Left hindlimb (tissue), 1 donor: ENCODE measurements at regions not wholly inside any gene's neighbourhood (a gene's known extent, or its start where the extent isn't known, plus 50 kb on each side); places are given as distances from the start of the nearest gene placed in this dataset.
"Not testable (repeated sequence)": the region's sequence is repeated elsewhere in the genome, so short reads cannot be mapped to it uniquely, and the experiment has no call there.

Experiments used
- DNase-seq: peaks from one replicate; pipeline ENCODE4 v3.0.0-alpha.2; 2018

DNA sequence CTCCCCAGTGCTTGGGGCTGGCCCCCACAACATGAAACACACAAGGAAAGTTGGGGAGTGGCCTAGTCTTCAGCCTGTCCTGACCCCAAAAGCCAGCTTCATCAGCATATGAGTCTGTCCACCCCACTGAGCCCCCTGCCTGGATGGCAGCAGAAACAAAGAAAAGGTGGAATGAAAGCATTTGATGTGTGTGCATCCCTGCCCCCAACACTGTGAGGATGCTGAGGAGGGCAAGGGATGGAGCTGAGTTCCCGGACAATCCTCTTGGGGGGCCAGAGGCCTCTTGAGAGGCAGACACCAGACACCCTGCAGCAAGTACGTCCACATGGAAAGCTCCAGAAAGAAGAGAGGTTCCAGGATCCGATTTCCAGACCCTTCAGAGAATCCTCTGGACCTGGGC is 113.5 kb upstream of the PPP1R26 start:
- no peak for DNase-seq

GRCh38 chr9:135369412-135369990 is 110.1 kb upstream of the PPP1R26 start:
- DNase-seq = no peak

GRCh38 chr9:135370411-135371375 is 108.9 kb upstream of the PPP1R26 start:
- DNase-seq = no peak

DNA sequence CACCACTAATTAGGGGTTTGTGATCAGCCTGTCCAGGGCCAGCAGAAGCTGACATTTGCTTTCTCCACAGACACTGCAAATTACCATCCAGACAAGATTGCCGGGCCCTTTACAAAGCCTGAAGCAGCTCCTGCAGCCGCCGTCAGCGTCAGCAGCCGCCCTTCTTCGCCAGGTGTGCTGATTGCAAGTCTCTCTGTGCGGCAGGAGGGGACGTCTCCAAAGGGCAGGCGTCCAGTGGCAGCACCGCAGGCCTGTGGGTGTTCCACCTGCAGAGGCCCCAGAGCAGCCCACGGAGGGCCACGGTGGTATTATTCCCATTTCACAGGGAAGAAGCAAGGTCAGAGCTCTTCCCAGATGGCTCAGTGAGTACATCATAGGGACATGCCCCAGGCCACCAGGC is 108.0 kb upstream of the PPP1R26 start:
- DNase-seq = no peak

DNA sequence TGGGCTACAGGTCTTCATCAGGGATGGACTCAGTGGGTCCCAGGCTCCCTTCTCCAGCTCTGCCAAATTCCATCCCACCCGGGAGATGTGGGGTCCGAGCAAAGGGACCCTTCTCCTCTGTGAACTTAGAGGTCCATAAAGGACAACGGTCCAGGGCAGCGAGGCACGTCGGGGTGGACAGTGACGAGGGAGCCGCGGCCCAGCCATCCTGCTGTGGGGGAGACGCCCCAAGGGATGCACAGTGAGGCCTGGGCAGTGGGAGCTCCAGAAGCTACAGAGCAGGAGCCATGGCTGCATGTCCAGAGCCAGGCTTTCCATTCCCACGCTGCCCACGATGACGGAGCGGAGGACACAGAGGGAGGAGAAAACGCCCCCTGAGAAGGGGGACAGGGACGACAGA is 107.5 kb upstream of the PPP1R26 start:
- no peak for DNase-seq

GRCh38 chr9:135372501-135373008 is 107.0 kb upstream of the PPP1R26 start:
- DNase-seq = no peak

DNA sequence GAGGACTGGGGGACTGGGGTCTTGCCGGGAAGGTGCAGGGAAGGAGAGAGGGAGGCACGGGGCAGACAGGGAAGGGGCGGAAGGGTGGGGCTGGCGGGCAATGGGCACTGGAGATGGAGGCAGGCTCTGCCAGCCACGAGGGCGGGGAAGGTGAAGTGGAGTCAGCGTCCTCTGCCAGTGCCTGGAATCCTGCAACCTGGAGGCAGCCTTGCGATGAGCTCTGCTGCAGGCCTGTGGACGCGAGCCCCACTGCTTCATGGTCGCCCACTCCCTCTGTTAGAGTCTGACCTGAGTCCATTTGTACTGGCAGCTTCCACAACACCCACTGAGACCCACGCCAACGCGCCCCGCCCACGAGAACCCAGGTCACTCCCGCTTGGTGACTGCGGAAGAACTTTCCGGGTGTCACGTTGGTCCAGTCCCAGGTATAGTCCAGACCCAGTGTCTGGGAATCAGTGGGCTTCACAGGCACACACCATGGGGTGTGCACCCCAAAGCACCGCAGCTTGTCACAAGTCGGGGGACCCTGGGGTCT is 106.4 kb upstream of the PPP1R26 start:
- no peak for DNase-seq

DNA sequence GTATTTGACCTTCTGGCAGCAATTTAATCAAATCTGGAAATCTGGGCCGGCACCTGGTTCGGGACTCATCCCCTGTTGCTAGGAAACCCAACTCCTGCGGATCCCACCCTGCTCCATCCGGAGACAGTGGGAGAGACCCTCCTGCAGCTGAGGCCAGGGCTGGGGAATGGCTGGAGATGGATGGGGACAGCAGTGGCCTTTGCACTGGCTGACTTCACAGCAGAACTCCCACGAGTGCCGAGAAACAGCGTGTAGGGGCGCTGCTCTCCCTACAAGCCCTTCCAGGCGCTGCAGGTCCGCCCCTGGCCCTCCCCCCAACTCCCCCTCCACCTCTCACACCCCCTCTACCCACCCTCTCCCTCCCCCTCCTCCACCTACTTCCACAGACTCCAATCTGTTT is 105.8 kb upstream of the PPP1R26 start:
- DNase-seq = no peak

DNA sequence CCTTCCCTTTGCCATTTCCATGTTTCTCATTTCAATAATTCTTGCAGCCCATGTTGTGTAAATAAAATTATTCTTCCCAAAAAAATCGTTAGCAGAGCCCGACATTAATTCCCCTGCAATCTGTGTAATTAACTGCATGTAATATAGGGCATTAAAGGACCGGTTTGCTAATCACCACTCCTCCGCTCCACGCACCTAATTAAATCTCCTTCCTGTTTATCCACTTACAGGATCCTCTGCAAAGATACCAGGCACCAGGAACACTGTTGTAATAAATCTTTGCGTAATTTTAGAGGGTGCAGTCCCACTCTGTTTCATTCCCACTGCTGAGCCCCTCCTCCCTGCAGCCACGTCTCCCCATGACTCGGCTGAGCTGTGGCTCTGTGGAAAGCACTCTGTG is 105.0 kb upstream of the PPP1R26 start:
- DNase-seq = no peak

GRCh38 chr9:135375001-135375400 is 104.6 kb upstream of the PPP1R26 start:
- no peak for DNase-seq

- no peak for DNase-seq
Observed at GRCh38 chr9:135376511-135377265, 102.9 kb upstream of the PPP1R26 start.

DNA sequence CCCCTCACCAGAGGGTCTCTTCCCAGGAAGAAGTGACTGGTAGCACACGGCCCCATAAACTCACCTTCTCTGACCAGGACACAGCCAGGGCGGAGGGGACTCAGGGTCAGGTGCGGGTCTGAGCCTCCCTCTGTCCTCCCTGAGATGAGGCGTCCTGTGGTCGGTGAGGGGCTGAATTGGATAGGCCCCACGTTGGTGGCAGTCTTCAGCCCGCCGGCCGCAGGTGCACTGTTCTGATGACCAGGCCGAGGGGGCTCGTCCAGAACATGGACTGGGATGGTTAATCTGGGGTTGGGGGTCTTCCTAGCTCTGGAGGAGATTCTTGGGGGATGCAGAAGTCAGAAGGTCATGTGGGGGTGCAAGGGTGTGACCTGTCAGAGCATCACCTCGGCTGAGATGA is 102.2 kb upstream of the PPP1R26 start:
- DNase-seq = no peak

GRCh38 chr9:135378751-135379150 is 100.8 kb upstream of the PPP1R26 start:
- no peak for DNase-seq

- no peak for DNase-seq
Observed at GRCh38 chr9:135379540-135380267, 99.9 kb upstream of the PPP1R26 start.

DNA sequence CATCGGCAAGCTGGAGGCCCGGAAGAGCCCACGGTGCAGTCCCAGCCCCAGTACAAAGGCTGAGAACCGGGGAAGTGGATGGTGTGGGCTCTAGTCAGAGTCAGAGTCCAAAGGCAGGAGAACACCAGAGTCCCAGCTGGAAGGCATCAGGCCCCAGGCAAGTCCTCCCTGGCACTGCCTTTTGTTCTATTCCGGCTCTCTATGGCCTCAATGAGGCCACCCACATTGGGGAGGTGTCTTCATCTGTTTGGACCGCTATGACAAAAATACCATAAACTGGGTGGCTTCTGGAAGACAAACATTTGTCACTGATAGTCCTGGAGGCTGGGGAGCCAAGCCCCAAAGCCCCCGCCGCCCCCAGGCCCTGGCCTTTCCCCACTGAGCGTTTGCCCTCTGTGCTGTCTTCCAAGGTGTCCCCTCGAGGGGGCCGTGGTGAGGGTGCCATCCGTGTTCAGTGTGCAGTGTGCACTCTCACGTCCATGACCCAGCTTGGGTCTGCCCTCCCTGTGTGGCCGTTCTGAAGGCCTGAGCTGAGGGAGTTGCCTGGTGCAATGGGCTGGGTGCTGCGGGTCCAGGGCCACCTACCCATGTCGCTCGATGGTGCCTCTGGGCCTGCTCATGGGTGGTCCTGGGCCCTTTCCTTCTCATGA is 99.1 kb upstream of the PPP1R26 start:
- DNase-seq = no peak

GRCh38 chr9:135381762-135382310 is 97.7 kb upstream of the PPP1R26 start:
- no peak for DNase-seq

GRCh38 chr9:135384226-135384625 is 95.4 kb upstream of the PPP1R26 start:
- DNase-seq = no peak

DNA sequence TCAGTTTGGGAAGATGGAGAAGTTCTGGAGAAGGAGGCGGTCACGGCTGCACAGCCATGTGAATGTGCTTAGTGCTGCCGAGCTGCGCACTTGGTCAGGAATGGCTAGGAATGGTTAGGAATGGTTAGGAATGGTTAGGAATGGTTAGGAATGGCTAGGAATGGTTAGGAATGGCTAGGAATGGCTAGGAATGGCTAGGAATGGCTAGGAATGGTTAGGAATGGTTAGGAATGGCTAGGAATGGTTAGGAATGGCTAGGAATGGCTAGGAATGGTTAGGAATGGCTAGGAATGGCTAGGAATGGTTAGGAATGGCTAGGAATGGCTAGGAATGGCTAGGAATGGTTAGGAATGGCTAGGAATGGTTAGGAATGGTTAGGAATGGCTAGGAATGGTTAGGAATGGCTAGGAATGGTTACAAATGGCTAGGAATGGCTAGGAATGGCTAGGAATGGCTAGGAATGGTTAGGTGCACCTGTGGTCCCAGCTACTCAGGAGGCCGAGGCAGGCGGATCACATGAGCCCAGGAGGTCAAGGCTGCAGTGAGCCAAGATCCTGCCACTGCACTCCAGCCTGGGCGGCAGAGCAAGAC is 94.7 kb upstream of the PPP1R26 start:
- DNase-seq = not testable (repeated sequence)

DNA sequence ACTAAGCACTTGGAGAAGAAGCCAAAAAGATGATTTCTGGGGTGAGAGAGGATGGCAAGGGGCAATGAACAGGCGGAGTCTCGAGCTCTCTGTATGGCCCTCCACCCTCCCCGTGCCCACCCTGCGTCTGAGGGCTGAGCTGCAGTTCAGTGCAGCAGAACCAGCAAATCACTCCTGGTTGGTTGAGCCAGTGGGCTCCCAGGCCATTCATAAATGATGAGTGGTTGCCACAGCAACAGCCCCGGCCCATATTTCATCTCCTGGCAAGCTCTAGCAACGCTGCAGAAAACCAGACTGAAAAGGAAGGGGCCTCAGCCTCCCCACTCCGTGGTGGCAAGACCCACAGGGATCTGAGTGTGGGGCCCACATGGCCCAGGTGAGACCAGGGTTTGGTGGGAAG is 93.8 kb upstream of the PPP1R26 start:
- DNase-seq = no peak

DNA sequence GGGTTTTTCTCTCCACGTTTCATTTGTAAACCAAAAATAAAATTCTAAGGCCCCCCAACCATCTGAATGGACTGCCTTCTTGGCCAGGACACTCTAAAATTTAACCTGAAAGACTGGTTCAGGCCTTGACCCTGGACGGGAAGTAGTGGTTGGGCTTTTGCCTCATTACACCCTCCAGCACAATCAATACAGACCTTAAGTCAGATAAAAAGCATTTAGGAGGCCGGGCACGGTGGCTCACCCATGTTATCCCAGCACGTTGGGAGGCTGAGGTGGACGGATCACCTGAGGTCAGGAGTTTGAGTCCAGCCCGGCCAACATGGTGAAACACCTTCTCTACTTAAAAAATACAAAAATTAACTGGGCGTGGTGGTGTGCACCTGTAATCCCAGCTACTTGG is 91.6 kb upstream of the PPP1R26 start:
- no peak for DNase-seq

DNA sequence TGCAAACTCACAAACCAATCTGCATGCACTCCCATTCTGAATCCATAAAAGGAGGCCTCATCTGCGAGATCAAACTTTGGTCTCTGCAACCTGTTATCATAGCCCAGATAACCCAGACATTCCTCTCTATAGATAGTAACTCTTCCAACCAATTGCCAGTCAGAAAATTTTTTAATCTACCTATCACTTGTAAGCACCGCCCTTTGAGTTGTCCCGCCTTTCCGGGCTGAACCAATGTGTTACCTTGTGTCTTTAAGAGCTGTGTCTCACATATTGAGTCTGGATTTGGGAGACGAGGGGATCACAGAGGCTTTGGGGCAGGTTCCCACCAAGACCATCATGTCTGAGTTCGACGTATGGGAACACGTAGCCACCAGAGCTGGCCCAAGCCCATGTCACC is 91.1 kb upstream of the PPP1R26 start:
- DNase-seq = no peak
